ENCODE measurements at regions not wholly inside any gene's neighbourhood (a gene's known extent, or its start where the extent isn't known, plus 50 kb on each side); places are given as distances from the start of the nearest gene placed in this dataset.
A peak's percentile ranks its signal among the peaks of the same experiment; 100 is the strongest.
"Not testable (repeated sequence)": the region's sequence is repeated elsewhere in the genome, so short reads cannot be mapped to it uniquely, and the experiment has no call there.

- TF ChIP-seq, protein P1, sequence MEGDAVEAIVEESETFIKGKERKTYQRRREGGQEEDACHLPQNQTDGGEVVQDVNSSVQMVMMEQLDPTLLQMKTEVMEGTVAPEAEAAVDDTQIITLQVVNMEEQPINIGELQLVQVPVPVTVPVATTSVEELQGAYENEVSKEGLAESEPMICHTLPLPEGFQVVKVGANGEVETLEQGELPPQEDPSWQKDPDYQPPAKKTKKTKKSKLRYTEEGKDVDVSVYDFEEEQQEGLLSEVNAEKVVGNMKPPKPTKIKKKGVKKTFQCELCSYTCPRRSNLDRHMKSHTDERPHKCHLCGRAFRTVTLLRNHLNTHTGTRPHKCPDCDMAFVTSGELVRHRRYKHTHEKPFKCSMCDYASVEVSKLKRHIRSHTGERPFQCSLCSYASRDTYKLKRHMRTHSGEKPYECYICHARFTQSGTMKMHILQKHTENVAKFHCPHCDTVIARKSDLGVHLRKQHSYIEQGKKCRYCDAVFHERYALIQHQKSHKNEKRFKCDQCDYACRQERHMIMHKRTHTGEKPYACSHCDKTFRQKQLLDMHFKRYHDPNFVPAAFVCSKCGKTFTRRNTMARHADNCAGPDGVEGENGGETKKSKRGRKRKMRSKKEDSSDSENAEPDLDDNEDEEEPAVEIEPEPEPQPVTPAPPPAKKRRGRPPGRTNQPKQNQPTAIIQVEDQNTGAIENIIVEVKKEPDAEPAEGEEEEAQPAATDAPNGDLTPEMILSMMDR (IDR thresholded peaks at IDR 0.05): no peak
- Mint-ChIP-seq H3K4me1 (ENCODE audit: low read depth) (no peaks in the 10 kb centered on the region), H3K27ac (ENCODE audit: unreplicated experiment) (no peak overlapping the region), H3K4me3 (ENCODE audit: unreplicated experiment) (no peak overlapping the region), H3K27me3 (ENCODE audit: low read depth) (no peaks in the 10 kb centered on the region), H3K36me3 (ENCODE audit: low read depth) (no peaks in the 10 kb centered on the region), H3K9me3 (ENCODE audit: low read depth) (peaks cover 22% of the 10 kb centered on the region)
- DNase-seq (ENCODE audit: low spot score): no peak
Measured at GRCh38 chrX:147498796-147499195, 412.9 kb upstream of the FMR1 start.

GRCh38 chrX:147522981-147523380 lies 388.7 kb upstream of the FMR1 start:
- Mint-ChIP-seq H3K4me1 (ENCODE audit: low read depth) (no peaks in the 10 kb centered on the region), H3K27me3 (ENCODE audit: low read depth) (no peaks in the 10 kb centered on the region), H3K9me3 (ENCODE audit: low read depth) (peaks cover 25% of the 10 kb centered on the region), H3K36me3 (ENCODE audit: low read depth) (no peaks in the 10 kb centered on the region), H3K27ac (ENCODE audit: unreplicated experiment) (no peak overlapping the region), H3K4me3 (ENCODE audit: unreplicated experiment) (no peak overlapping the region)
- DNase-seq (ENCODE audit: low spot score): no peak
- TF ChIP-seq, protein P1 (IDR thresholded peaks at IDR 0.05): no peak

- H3K4me1 Mint-ChIP-seq (ENCODE audit: low read depth): no peaks in the 10 kb centered on the region
- peaks cover 13% of the 10 kb centered on the region for H3K9me3 Mint-ChIP-seq (ENCODE audit: low read depth)
- no peaks in the 10 kb centered on the region for H3K27me3 Mint-ChIP-seq (ENCODE audit: low read depth)
Measured at GRCh38 chrX:147533426-147533825, 378.3 kb upstream of the FMR1 start.

GRCh38 chrX:147537172-147537571 lies 374.5 kb upstream of the FMR1 start:
- no peak overlapping the region for H3K27ac Mint-ChIP-seq (ENCODE audit: unreplicated experiment)
- DNase-seq (ENCODE audit: low spot score): no peak
- no peak overlapping the region for H3K4me3 Mint-ChIP-seq (ENCODE audit: unreplicated experiment)
- H3K4me1 Mint-ChIP-seq (ENCODE audit: low read depth): no peaks in the 10 kb centered on the region
- no peaks in the 10 kb centered on the region for H3K27me3 Mint-ChIP-seq (ENCODE audit: low read depth)
- peaks cover 5% of the 10 kb centered on the region for H3K9me3 Mint-ChIP-seq (ENCODE audit: low read depth)
- H3K36me3 Mint-ChIP-seq (ENCODE audit: low read depth): no peaks in the 10 kb centered on the region
- TF ChIP-seq, protein P1 (IDR thresholded peaks at IDR 0.05): no peak

More at GRCh38 chrX:147533426-147533825, 378.3 kb upstream of the FMR1 start:
- no peaks in the 10 kb centered on the region for H3K36me3 Mint-ChIP-seq (ENCODE audit: low read depth)
- H3K4me3 Mint-ChIP-seq (ENCODE audit: unreplicated experiment): no peak overlapping the region
- TF ChIP-seq, protein P1 (IDR thresholded peaks at IDR 0.05): no peak
- no peak for DNase-seq (ENCODE audit: low spot score)
- H3K27ac Mint-ChIP-seq (ENCODE audit: unreplicated experiment): no peak overlapping the region

DNA sequence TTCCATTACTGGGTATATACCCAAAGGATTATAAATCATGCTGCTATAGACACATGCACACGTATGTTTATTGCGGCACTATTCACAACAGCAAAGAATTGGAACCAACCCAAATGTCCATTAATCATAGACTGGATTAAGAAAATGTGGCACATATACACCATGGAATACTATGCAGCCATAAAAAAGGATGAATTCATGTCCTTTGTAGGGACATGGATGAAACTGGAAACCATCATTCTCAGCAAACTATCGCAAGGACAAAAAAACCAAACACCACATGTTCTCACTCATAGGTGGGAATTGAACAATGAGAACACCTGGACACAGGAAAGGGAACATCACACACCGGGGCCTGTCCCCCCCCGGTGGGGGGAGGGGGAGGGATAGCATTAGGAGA lies 363.7 kb upstream of the FMR1 start:
- DNase-seq (ENCODE audit: low spot score); H3K27ac Mint-ChIP-seq (ENCODE audit: unreplicated experiment); H3K4me1 Mint-ChIP-seq (ENCODE audit: low read depth); H3K4me3 Mint-ChIP-seq (ENCODE audit: unreplicated experiment); H3K36me3 Mint-ChIP-seq (ENCODE audit: low read depth); H3K9me3 Mint-ChIP-seq (ENCODE audit: low read depth); H3K27me3 Mint-ChIP-seq (ENCODE audit: low read depth): not testable (repeated sequence)

GRCh38 chrX:147550217-147550616 lies 361.5 kb upstream of the FMR1 start:
- no peak for DNase-seq (ENCODE audit: low spot score)
- Mint-ChIP-seq H3K9me3 (ENCODE audit: low read depth) (no peaks in the 10 kb centered on the region), H3K27ac (ENCODE audit: unreplicated experiment) (no peak overlapping the region), H3K36me3 (ENCODE audit: low read depth) (no peaks in the 10 kb centered on the region), H3K4me1 (ENCODE audit: low read depth) (no peaks in the 10 kb centered on the region), H3K4me3 (ENCODE audit: unreplicated experiment) (no peak overlapping the region), H3K27me3 (ENCODE audit: low read depth) (peaks cover 3% of the 10 kb centered on the region)
- TF ChIP-seq, protein P1 (IDR thresholded peaks at IDR 0.05): peak; percentile 47
